Suprapubic skin (tissue), 3 donors: ENCODE measurements at regions not wholly inside any gene's neighbourhood (a gene's known extent, or its start where the extent isn't known, plus 50 kb on each side); places are given as distances from the start of the nearest gene placed in this dataset.

Experiments used
- CTCF ChIP-seq, 2 donors: fragments of 200-600 bp in 1 of 2; fragments of 450-650 bp in 1 of 2; sonication (generic) in 1 of 2; IDR thresholded peaks; one replicate each; pipeline ENCODE4 v1.5.1; 2016 to 2019; ENCODE audit warnings: antibody characterized with exemption in 2 of 2, mild to moderate bottlenecking in 1 of 2, moderate library complexity in 1 of 2
- EP300 ChIP-seq: sonication (generic); formaldehyde crosslinking; IDR thresholded peaks from one replicate; pipeline ENCODE4 v1.6.1; 2017; ENCODE audit warnings: antibody characterized with exemption
- POLR2A ChIP-seq, 2 donors: fragments of 450-650 bp; IDR thresholded peaks; one replicate each; pipeline ENCODE4 v1.6.1; 2017; ENCODE audit warnings: antibody characterized with exemption in 2 of 2, mild to moderate bottlenecking in 2 of 2, moderate library complexity in 2 of 2

GRCh38 chr2:78561876-78562275 lies 463.6 kb upstream of the REG3G start:
- TF ChIP-seq CTCF (IDR thresholded peaks at IDR 0.05) (no peak), POLR2A (IDR thresholded peaks at IDR 0.05) (no peak), EP300 (no peak)
